HEK293 (cell line): ENCODE measurements at regions not wholly inside any gene's neighbourhood (a gene's known extent, or its start where the extent isn't known, plus 50 kb on each side); places are given as distances from the start of the nearest gene placed in this dataset.

Experiments used
- CTCF ChIA-PET: fragments of 350-600 bp; formaldehyde crosslinking; extraction: SDS; loops from one replicate; lab custom pipeline; 2021; ENCODE audit warnings: antibody characterized with exemption; lab: Yijun Ruan, JAX
- POLR2A ChIA-PET: fragments of 300-600 bp; formaldehyde crosslinking; extraction: SDS; loops from one replicate; lab custom pipeline; 2020; ENCODE audit warnings: antibody characterized with exemption, inconsistent platforms; lab: Yijun Ruan, JAX
- H3K27ac ChIP-seq: fragments of 200-500 bp; sonication (Bioruptor generic); 2 replicates; pipeline ENCODE4 v1.5.1; 2014; ENCODE audit warnings: low read depth, low read length, control low read depth, inconsistent platforms; ENCODE audit errors: extremely low read depth
- H3K36me3 ChIP-seq, 2 experiments: fragments of 200-500 bp in 1 of 2; sonication (Bioruptor generic) in 1 of 2; 1 replicate in 1 of 2; 2 replicates in 1 of 2; pipeline ENCODE4 v1.5.1; 2014 to 2017; ENCODE audit warnings: inconsistent platforms in 2 of 2, low read length in 2 of 2; ENCODE audit not compliant: control insufficient read depth in 2 of 2, insufficient read depth in 1 of 2
- H3K4me1 ChIP-seq: fragments of 200-500 bp; sonication (Bioruptor generic); 2 replicates; pipeline ENCODE4 v1.5.1; 2014; ENCODE audit warnings: mild to moderate bottlenecking, low read length, inconsistent platforms; ENCODE audit not compliant: control insufficient read depth, insufficient read depth
- H3K4me3 ChIP-seq: 2 replicates; pipeline ENCODE4 v1.5.1; 2011; ENCODE audit warnings: low read depth, mild to moderate bottlenecking, control low read depth, low read length, moderate library complexity
- H3K9me3 ChIP-seq: fragments of 200-500 bp; sonication (Bioruptor generic); 2 replicates; pipeline ENCODE4 v1.5.1; 2014; ENCODE audit warnings: low read depth, low read length, inconsistent platforms; ENCODE audit not compliant: control insufficient read depth, insufficient read depth
- AEBP2 ChIP-seq: fragments of 450-650 bp; formaldehyde crosslinking; IDR thresholded peaks from 2 replicates; pipeline ENCODE4 v1.5.1; 2016; ENCODE audit warnings: missing biosample characterization, missing genetic modification characterization, borderline replicate concordance
- ELK4 ChIP-seq: IDR thresholded peaks from 2 replicates; pipeline ENCODE4 v1.6.1; 2011; ENCODE audit warnings: mild to moderate bottlenecking, low read depth, low read length, borderline replicate concordance
- PRDM4 ChIP-seq: fragments of 450-650 bp; formaldehyde crosslinking; IDR thresholded peaks from 2 replicates; pipeline ENCODE4 v1.5.1; 2017; ENCODE audit warnings: missing biosample characterization, missing genetic modification characterization
- TSHZ1 ChIP-seq: fragments of 450-650 bp; formaldehyde crosslinking; IDR thresholded peaks from 2 replicates; pipeline ENCODE4 v1.5.1; 2016; ENCODE audit warnings: missing biosample characterization, missing genetic modification characterization, borderline replicate concordance
- ZNF23 ChIP-seq: fragments of 450-650 bp; formaldehyde crosslinking; IDR thresholded peaks from 2 replicates; pipeline ENCODE4 v1.5.1; 2016; ENCODE audit warnings: missing biosample characterization, missing genetic modification characterization, borderline replicate concordance
- ZNF248 ChIP-seq: fragments of 450-650 bp; formaldehyde crosslinking; IDR thresholded peaks from 2 replicates; pipeline ENCODE4 v1.5.1; 2017; ENCODE audit warnings: missing biosample characterization, missing genetic modification characterization
- ZNF423 ChIP-seq: fragments of 450-650 bp; formaldehyde crosslinking; IDR thresholded peaks from 2 replicates; pipeline ENCODE4 v1.5.1; 2016; ENCODE audit warnings: missing biosample characterization, missing genetic modification characterization
- ZNF548 ChIP-seq: fragments of 450-650 bp; formaldehyde crosslinking; IDR thresholded peaks from 2 replicates; pipeline ENCODE4 v1.5.1; 2016; ENCODE audit warnings: missing biosample characterization, missing genetic modification characterization
- ZNF549 ChIP-seq: fragments of 450-650 bp; IDR thresholded peaks from 2 replicates; pipeline ENCODE4 v1.5.1; 2018; ENCODE audit warnings: missing biosample characterization, missing genetic modification characterization, mild to moderate bottlenecking, inconsistent platforms, moderate library complexity
- TF ChIP-seq, protein P1 (sequence below): fragments of 450-650 bp; formaldehyde crosslinking; IDR thresholded peaks from 2 replicates; pipeline ENCODE4 v1.5.1; 2016; ENCODE audit warnings: missing biosample characterization, missing genetic modification characterization, low read depth
- TF ChIP-seq, protein P2 (sequence below): fragments of 450-650 bp; formaldehyde crosslinking; IDR thresholded peaks from 2 replicates; pipeline ENCODE4; 2016; ENCODE audit warnings: missing biosample characterization, missing genetic modification characterization
- TF ChIP-seq, protein P3 (sequence below): fragments of 450-650 bp; formaldehyde crosslinking; IDR thresholded peaks from 2 replicates; pipeline ENCODE4 v1.5.1; 2016; ENCODE audit warnings: missing biosample characterization, missing genetic modification characterization, borderline replicate concordance

DNA sequence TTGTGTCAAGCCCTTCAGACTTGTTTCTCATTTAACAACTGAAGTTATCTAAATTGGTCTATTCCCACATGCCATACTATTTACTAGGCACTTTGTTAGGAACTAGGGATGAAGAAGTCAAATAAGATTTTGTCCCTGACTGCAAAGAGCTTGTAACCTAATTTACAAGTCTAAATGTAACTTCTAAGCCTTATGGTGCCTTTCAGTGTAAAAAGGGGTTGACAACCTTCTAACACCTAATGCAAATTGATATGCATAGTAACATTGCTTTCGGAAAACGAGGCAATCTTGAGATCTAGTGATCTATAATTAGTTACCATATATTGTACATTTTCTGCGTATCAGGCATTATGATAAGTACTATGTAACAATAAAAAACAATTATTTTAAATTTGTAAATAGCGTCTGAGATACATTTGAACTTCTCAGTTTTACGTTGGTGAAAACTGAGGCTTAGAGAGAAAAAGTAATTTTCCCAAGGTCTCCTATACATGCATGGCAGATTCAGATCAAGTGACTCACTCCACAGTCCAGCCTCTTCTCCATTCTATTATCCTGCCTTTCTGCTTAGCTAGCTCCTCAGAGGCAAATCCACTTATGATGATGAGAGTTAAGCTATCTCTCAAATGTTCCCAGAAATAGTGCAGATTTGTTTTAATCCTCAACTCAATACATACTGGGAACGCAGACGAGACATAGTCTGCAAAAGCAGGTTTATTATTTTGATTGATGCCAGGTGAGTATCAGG, 764.9 kb upstream of the SLITRK5 start (continued):
- TF ChIP-seq AEBP2 (tag by site-specific recombination) (no peak), TSHZ1 (tag by site-specific recombination) (no peak), ZNF23 (no peak), ZNF248 (tag by site-specific recombination) (no peak)
- TF ChIP-seq, protein P1, sequence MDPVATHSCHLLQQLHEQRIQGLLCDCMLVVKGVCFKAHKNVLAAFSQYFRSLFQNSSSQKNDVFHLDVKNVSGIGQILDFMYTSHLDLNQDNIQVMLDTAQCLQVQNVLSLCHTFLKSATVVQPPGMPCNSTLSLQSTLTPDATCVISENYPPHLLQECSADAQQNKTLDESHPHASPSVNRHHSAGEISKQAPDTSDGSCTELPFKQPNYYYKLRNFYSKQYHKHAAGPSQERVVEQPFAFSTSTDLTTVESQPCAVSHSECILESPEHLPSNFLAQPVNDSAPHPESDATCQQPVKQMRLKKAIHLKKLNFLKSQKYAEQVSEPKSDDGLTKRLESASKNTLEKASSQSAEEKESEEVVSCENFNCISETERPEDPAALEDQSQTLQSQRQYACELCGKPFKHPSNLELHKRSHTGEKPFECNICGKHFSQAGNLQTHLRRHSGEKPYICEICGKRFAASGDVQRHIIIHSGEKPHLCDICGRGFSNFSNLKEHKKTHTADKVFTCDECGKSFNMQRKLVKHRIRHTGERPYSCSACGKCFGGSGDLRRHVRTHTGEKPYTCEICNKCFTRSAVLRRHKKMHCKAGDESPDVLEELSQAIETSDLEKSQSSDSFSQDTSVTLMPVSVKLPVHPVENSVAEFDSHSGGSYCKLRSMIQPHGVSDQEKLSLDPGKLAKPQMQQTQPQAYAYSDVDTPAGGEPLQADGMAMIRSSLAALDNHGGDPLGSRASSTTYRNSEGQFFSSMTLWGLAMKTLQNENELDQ (tag by site-specific recombination) = no peak
- TF ChIP-seq, protein P2, sequence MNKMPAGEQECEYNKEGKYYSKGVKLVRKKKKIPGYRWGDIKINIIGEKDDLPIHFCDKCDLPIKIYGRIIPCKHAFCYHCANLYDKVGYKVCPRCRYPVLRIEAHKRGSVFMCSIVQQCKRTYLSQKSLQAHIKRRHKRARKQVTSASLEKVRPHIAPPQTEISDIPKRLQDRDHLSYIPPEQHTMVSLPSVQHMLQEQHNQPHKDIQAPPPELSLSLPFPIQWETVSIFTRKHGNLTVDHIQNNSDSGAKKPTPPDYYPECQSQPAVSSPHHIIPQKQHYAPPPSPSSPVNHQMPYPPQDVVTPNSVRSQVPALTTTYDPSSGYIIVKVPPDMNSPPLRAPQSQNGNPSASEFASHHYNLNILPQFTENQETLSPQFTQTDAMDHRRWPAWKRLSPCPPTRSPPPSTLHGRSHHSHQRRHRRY = no peak

- no peaks in the 10 kb centered on the region for H3K36me3 ChIP-seq
- no peak overlapping the region for H3K27ac ChIP-seq
- no peaks in the 10 kb centered on the region for H3K9me3 ChIP-seq
- POLR2A ChIA-PET = no interaction called here
- H3K4me3 ChIP-seq = no peak overlapping the region
- CTCF ChIA-PET = interaction anchor here (0.6 kb wide), 1 partner anchor 1068 kb away, joined by 3 read pairs; no protein-coding TSS in a partner anchor
- no peaks in the 10 kb centered on the region for H3K4me1 ChIP-seq
- TF ChIP-seq ZNF549 (no peak), ELK4 (no peak), ZNF548 (no peak), ZNF248 (tag by site-specific recombination) (no peak), PRDM4 (tag by site-specific recombination) (no peak), ZNF423 (no peak)
- TF ChIP-seq, protein P3, sequence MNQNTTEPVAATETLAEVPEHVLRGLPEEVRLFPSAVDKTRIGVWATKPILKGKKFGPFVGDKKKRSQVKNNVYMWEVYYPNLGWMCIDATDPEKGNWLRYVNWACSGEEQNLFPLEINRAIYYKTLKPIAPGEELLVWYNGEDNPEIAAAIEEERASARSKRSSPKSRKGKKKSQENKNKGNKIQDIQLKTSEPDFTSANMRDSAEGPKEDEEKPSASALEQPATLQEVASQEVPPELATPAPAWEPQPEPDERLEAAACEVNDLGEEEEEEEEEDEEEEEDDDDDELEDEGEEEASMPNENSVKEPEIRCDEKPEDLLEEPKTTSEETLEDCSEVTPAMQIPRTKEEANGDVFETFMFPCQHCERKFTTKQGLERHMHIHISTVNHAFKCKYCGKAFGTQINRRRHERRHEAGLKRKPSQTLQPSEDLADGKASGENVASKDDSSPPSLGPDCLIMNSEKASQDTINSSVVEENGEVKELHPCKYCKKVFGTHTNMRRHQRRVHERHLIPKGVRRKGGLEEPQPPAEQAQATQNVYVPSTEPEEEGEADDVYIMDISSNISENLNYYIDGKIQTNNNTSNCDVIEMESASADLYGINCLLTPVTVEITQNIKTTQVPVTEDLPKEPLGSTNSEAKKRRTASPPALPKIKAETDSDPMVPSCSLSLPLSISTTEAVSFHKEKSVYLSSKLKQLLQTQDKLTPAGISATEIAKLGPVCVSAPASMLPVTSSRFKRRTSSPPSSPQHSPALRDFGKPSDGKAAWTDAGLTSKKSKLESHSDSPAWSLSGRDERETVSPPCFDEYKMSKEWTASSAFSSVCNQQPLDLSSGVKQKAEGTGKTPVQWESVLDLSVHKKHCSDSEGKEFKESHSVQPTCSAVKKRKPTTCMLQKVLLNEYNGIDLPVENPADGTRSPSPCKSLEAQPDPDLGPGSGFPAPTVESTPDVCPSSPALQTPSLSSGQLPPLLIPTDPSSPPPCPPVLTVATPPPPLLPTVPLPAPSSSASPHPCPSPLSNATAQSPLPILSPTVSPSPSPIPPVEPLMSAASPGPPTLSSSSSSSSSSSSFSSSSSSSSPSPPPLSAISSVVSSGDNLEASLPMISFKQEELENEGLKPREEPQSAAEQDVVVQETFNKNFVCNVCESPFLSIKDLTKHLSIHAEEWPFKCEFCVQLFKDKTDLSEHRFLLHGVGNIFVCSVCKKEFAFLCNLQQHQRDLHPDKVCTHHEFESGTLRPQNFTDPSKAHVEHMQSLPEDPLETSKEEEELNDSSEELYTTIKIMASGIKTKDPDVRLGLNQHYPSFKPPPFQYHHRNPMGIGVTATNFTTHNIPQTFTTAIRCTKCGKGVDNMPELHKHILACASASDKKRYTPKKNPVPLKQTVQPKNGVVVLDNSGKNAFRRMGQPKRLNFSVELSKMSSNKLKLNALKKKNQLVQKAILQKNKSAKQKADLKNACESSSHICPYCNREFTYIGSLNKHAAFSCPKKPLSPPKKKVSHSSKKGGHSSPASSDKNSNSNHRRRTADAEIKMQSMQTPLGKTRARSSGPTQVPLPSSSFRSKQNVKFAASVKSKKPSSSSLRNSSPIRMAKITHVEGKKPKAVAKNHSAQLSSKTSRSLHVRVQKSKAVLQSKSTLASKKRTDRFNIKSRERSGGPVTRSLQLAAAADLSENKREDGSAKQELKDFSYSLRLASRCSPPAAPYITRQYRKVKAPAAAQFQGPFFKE (tag by site-specific recombination) = no peak
- TF ChIP-seq, protein P1 (tag by site-specific recombination) = no peak
Measured at GRCh38 chr13:86907156-86907555, 764.0 kb upstream of the SLITRK5 start.
